EH (cell line): ENCODE measurements at regions not wholly inside any gene's neighbourhood (a gene's known extent, or its start where the extent isn't known, plus 50 kb on each side); places are given as distances from the start of the nearest gene placed in this dataset.

Experiments
- DNase-seq: peaks from one replicate; pipeline ENCODE4 v3.0.0-alpha.2; 2015; ENCODE audit warnings: low read depth

GRCh38 chr18:54769526-54770464 is 58.5 kb upstream of the RAB27B start:
- DNase-seq: peak; percentile 39

DNA sequence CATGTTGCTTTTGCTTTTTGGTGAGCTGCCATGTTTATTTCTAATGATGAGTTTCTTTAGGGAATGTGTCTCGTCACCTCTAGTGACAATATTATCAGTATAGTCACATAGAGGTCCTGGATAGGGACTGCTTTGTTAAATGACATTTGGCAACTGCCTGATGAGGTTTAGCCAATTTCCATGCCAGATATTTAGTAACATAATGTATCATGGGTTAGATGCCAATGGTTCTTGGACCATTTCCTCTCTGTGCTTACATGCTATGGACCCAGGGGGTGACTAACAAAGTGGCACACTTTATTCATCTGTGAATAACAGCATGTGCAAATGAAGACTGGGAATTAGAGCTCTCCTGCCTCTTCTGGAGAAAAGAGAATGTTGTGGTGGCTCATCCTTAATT is 56.2 kb upstream of the RAB27B start:
- DNase-seq: no peak

DNA sequence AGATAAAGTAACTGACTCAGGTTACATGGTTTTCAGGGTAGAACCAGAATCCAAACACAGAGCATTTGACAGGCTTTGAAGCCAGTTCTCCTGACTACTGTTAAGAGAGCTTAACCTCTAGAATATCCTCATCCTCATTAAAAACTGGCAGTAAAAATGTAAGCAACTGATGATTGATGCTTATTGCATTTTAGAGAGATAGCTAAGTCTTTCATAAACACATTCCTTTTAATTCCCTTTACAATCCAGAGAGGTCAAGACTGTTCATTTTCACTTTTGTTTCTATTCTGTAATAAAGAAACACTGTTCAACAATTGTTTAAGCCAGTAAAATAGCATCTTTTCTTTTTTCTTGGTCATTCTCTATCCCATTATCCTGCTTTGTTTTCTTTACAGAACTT is 53.9 kb upstream of the RAB27B start:
- peak; percentile 85 for DNase-seq

- DNase-seq: no peak
Observed at GRCh38 chr18:54774981-54775665, 53.2 kb upstream of the RAB27B start.

DNA sequence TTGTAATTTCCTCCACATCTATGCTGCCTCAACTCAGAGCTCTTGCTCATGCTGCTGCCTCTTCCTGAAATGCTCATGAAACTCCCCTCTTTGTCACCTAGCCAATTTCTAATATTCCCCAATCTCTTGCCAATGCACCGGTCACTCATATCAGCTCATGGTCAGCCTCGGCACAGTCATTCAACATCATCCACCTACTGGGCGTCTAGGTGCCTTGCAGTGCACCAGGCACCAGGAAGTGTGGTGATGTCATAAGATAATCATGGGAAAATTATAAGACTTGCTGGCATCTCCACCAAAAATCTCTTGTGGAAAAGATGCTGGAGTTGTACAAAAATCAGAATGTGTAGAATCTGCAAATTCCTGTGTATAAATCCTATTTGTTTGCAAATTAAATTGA is 52.6 kb upstream of the RAB27B start:
- DNase-seq: peak; percentile 73

DNA sequence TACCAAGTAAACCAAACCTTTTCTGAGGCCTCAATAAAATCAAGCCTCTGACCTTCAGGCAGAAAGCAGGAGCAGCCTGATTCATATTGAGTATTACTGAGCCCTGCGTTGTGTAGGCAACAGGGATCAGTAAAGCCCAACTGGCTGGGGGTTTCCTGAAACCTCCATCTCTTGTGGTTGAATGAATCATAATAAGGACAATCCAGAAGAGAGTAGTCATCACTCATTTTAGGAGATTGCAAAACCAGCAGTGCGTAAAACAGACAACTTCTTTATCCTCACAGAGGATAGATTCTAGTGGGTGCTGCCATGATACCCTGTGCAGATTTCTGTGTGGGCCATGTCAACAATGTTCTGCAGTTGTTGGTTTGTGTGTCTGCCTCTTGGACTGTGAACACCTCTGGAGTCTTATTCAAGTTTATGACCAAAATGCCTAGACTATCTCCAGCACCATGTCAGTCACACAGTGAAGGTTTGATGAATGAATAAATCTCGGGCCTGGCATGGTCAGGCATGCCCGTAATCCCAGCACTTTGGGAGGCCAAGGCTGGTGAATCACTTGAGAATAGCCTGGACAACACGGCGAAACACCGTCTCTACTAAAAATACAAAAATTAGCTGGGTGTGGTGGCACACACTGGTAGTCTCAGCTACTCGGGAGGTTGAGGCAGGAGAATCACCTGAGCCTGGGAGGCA is 51.8 kb upstream of the RAB27B start:
- DNase-seq: peak; percentile 99

- DNase-seq: no peak
Observed at GRCh38 chr18:54777118-54777791, 51.0 kb upstream of the RAB27B start.

GRCh38 chr18:54777989-54778388 is 50.3 kb upstream of the RAB27B start:
- DNase-seq: no peak
